ENCODE measurements at regions not wholly inside any gene's neighbourhood (a gene's known extent, or its start where the extent isn't known, plus 50 kb on each side); places are given as distances from the start of the nearest gene placed in this dataset.

GRCh38 chr2:220320326-220320725 is 692.9 kb downstream of the SLC4A3 start:
- Histone ChIP-seq H3K27me3 (ENCODE audit: control insufficient read depth in 2 of 2, insufficient read depth in 2 of 2, low read length in 2 of 2) (no peaks in the 10 kb centered on the region), H3K9ac (ENCODE audit: insufficient read depth in 1 of 2, low read depth in 2 of 2, low read length in 2 of 2) (no peak overlapping the region), H3K9me3 (replicated peaks; ENCODE audit: control insufficient read depth, insufficient read depth, low read depth, low read length) (no peaks in the 10 kb centered on the region), H3K79me2 (ENCODE audit: control insufficient read depth, insufficient read depth, low read length) (no peaks in the 10 kb centered on the region), H3K27ac (ENCODE audit: extremely low read depth, low read depth, low read length) (no peak overlapping the region), H3K9me1 (ENCODE audit: control insufficient read depth, insufficient read depth, low read length) (no peaks in the 10 kb centered on the region), H2AFZ (ENCODE audit: low read depth, low read length) (no peak overlapping the region), H4K20me1 (replicated peaks; ENCODE audit: control insufficient read depth, insufficient read depth, low read length) (no peaks in the 10 kb centered on the region), H3K36me3 (ENCODE audit: control insufficient read depth, insufficient read depth, low read length) (no peaks in the 10 kb centered on the region), H3K4me1 (replicated peaks in 1 of 2; ENCODE audit: control insufficient read depth in 2 of 2, insufficient read depth in 2 of 2, low read length in 2 of 2) (no peaks in the 10 kb centered on the region), H3K4me2 (ENCODE audit: insufficient read depth, low read length) (no peak overlapping the region), H3K4me3 (no peak overlapping the region)
- FAIRE-seq (no peak), ATAC-seq (no peak), DNase-seq (ENCODE audit: extremely low read depth in 1 of 4, low spot score in 3 of 4) (no peak)
- intact Hi-C loops (cut with micrococcal nuclease) (no loop called here), in situ Hi-C loops (cut with MboI) (no loop called here)
- BruUV-seq (replicated peaks), result no TSS peak
- CTCF ChIA-PET (ENCODE audit: low intra/inter-chr PET ratio), result no interaction called here
- TF ChIP-seq COPS2 (conservative IDR thresholded peaks at IDR 0.05) (no peak), CHD4 (IDR thresholded peaks at IDR 0.05; ENCODE audit: insufficient read depth, insufficient replicate concordance, low read depth, low read length, poor library complexity, severe bottlenecking) (no peak), JUND (IDR thresholded peaks at IDR 0.05; ENCODE audit: borderline replicate concordance, low read depth, low read length) (no peak), JUND (tag; IDR thresholded peaks at IDR 0.05; ENCODE audit: borderline replicate concordance, low read depth, low read length) (no peak), ZNF263 (CRISPR knock-in tag; IDR thresholded peaks at IDR 0.05; ENCODE audit: borderline replicate concordance) (no peak), ZNF165 (CRISPR knock-in tag; IDR thresholded peaks at IDR 0.05; ENCODE audit: borderline replicate concordance) (no peak), CHD2 (IDR thresholded peaks at IDR 0.05; ENCODE audit: low read depth, low read length) (no peak), NFXL1 (CRISPR knock-in tag; IDR thresholded peaks at IDR 0.05) (no peak), ZNF232 (CRISPR knock-in tag; IDR thresholded peaks at IDR 0.05) (no peak), ZMIZ1 (IDR thresholded peaks at IDR 0.05; ENCODE audit: low read depth in 2 of 2, low read length in 2 of 2) (no peak)
- POLR2A ChIA-PET, result no interaction called here
- WGBS (ENCODE audit: insufficient coverage, low coverage, missing lambda C conversion rate), result 0% methylated on average over 2 of the region's 2 CpGs

Data from K562 (cell line).